ENCODE measurements at regions not wholly inside any gene's neighbourhood (a gene's known extent, or its start where the extent isn't known, plus 50 kb on each side); places are given as distances from the start of the nearest gene placed in this dataset.

GRCh38 chr16:17847234-17847795 is 376.6 kb upstream of the XYLT1 start:
- no peak overlapping the region for H3K4me3 ChIP-seq (ENCODE audit: low read length)
- whole genome bisulfite sequencing, result 88% methylated on average over 5 of the region's 6 CpGs
- no peak overlapping the region for H3K9ac ChIP-seq (ENCODE audit: low read depth, low read length)
- H3K27me3 ChIP-seq (ENCODE audit: insufficient read depth, low read length), result no peaks in the 10 kb centered on the region
- no peak overlapping the region for H3K27ac ChIP-seq (ENCODE audit: low read depth, low read length)
- H3K4me1 ChIP-seq (ENCODE audit: insufficient read depth, low read length), result no peaks in the 10 kb centered on the region
- no peaks in the 10 kb centered on the region for H3K36me3 ChIP-seq (ENCODE audit: insufficient read depth, low read length)
- no peaks in the 10 kb centered on the region for H3K9me3 ChIP-seq (ENCODE audit: insufficient read depth, low read depth, low read length)

- Histone ChIP-seq H3K36me3 (ENCODE audit: insufficient read depth, low read length) (no peaks in the 10 kb centered on the region), H3K27ac (ENCODE audit: low read depth, low read length) (no peak overlapping the region), H3K4me1 (ENCODE audit: insufficient read depth, low read length) (no peaks in the 10 kb centered on the region), H3K4me3 (ENCODE audit: low read length) (no peak overlapping the region), H3K9me3 (ENCODE audit: insufficient read depth, low read depth, low read length) (no peaks in the 10 kb centered on the region), H3K9ac (ENCODE audit: low read depth, low read length) (no peak overlapping the region), H3K27me3 (ENCODE audit: insufficient read depth, low read length) (no peaks in the 10 kb centered on the region)
- 94% methylated on average over 5 of the region's 6 CpGs for WGBS
Measured at GRCh38 chr16:17846030-17846429, 375.3 kb upstream of the XYLT1 start.

- Histone ChIP-seq H3K27ac (ENCODE audit: low read depth, low read length) (no peak overlapping the region), H3K9me3 (ENCODE audit: insufficient read depth, low read depth, low read length) (no peaks in the 10 kb centered on the region), H3K27me3 (ENCODE audit: insufficient read depth, low read length) (no peaks in the 10 kb centered on the region), H3K9ac (ENCODE audit: low read depth, low read length) (no peak overlapping the region), H3K4me1 (ENCODE audit: insufficient read depth, low read length) (peaks cover 10% of the 10 kb centered on the region), H3K4me3 (ENCODE audit: low read length) (no peak overlapping the region), H3K36me3 (ENCODE audit: insufficient read depth, low read length) (no peaks in the 10 kb centered on the region)
- 89% methylated on average over 10 of the region's 10 CpGs for WGBS
Measured at GRCh38 chr16:17845031-17845430, 374.3 kb upstream of the XYLT1 start.

GRCh38 chr16:17843905-17844304 is 373.1 kb upstream of the XYLT1 start:
- no peaks in the 10 kb centered on the region for H3K36me3 ChIP-seq (ENCODE audit: insufficient read depth, low read length)
- H3K9ac ChIP-seq (ENCODE audit: low read depth, low read length), result no peak overlapping the region
- H3K9me3 ChIP-seq (ENCODE audit: insufficient read depth, low read depth, low read length), result no peaks in the 10 kb centered on the region
- peaks cover 15% of the 10 kb centered on the region for H3K4me1 ChIP-seq (ENCODE audit: insufficient read depth, low read length)
- no peak overlapping the region for H3K27ac ChIP-seq (ENCODE audit: low read depth, low read length)
- H3K4me3 ChIP-seq (ENCODE audit: low read length), result no peak overlapping the region
- no peaks in the 10 kb centered on the region for H3K27me3 ChIP-seq (ENCODE audit: insufficient read depth, low read length)
- 95% methylated on average over 5 of the region's 6 CpGs for WGBS

- H3K27ac ChIP-seq (ENCODE audit: low read depth, low read length), result no peak overlapping the region
- H3K9ac ChIP-seq (ENCODE audit: low read depth, low read length), result no peak overlapping the region
- no peak overlapping the region for H3K4me3 ChIP-seq (ENCODE audit: low read length)
- no peaks in the 10 kb centered on the region for H3K9me3 ChIP-seq (ENCODE audit: insufficient read depth, low read depth, low read length)
- H3K4me1 ChIP-seq (ENCODE audit: insufficient read depth, low read length), result peaks cover 34% of the 10 kb centered on the region
- H3K36me3 ChIP-seq (ENCODE audit: insufficient read depth, low read length), result no peaks in the 10 kb centered on the region
- WGBS, result 90% methylated on average over 5 of the region's 5 CpGs
- H3K27me3 ChIP-seq (ENCODE audit: insufficient read depth, low read length), result no peaks in the 10 kb centered on the region
Measured at GRCh38 chr16:17839907-17840306, 369.1 kb upstream of the XYLT1 start.

GRCh38 chr16:17839272-17839671 is 368.5 kb upstream of the XYLT1 start:
- Histone ChIP-seq H3K36me3 (ENCODE audit: insufficient read depth, low read length) (no peaks in the 10 kb centered on the region), H3K4me1 (ENCODE audit: insufficient read depth, low read length) (peaks cover 34% of the 10 kb centered on the region), H3K9ac (ENCODE audit: low read depth, low read length) (no peak overlapping the region), H3K27me3 (ENCODE audit: insufficient read depth, low read length) (no peaks in the 10 kb centered on the region), H3K4me3 (ENCODE audit: low read length) (no peak overlapping the region), H3K9me3 (ENCODE audit: insufficient read depth, low read depth, low read length) (no peaks in the 10 kb centered on the region), H3K27ac (ENCODE audit: low read depth, low read length) (no peak overlapping the region)
- 90% methylated on average over 9 of the region's 9 CpGs for WGBS

GRCh38 chr16:17836868-17837602 is 366.3 kb upstream of the XYLT1 start:
- peaks cover 34% of the 10 kb centered on the region for H3K4me1 ChIP-seq (ENCODE audit: insufficient read depth, low read length)
- no peaks in the 10 kb centered on the region for H3K9me3 ChIP-seq (ENCODE audit: insufficient read depth, low read depth, low read length)
- H3K27me3 ChIP-seq (ENCODE audit: insufficient read depth, low read length), result no peaks in the 10 kb centered on the region
- peak overlapping the region; percentile 13; the same call in 1 of the 2 replicates for H3K9ac ChIP-seq (ENCODE audit: low read depth, low read length)
- H3K27ac ChIP-seq (ENCODE audit: low read depth, low read length), result peak overlapping the region; percentile 82
- no peak overlapping the region for H3K4me3 ChIP-seq (ENCODE audit: low read length)
- H3K36me3 ChIP-seq (ENCODE audit: insufficient read depth, low read length), result no peaks in the 10 kb centered on the region
- 38% methylated on average over 12 of the region's 12 CpGs for WGBS

GRCh38 chr16:17835118-17835876 is 364.5 kb upstream of the XYLT1 start:
- H3K36me3 ChIP-seq (ENCODE audit: insufficient read depth, low read length), result no peaks in the 10 kb centered on the region
- H3K4me3 ChIP-seq (ENCODE audit: low read length), result no peak overlapping the region
- H3K27me3 ChIP-seq (ENCODE audit: insufficient read depth, low read length), result no peaks in the 10 kb centered on the region
- H3K4me1 ChIP-seq (ENCODE audit: insufficient read depth, low read length), result peaks cover 27% of the 10 kb centered on the region
- 90% methylated on average over 4 of the region's 4 CpGs for WGBS
- H3K9me3 ChIP-seq (ENCODE audit: insufficient read depth, low read depth, low read length), result no peaks in the 10 kb centered on the region
- no peak overlapping the region for H3K9ac ChIP-seq (ENCODE audit: low read depth, low read length)
- no peak overlapping the region for H3K27ac ChIP-seq (ENCODE audit: low read depth, low read length)

GRCh38 chr16:17832738-17833137 is 362.0 kb upstream of the XYLT1 start:
- H3K27me3 ChIP-seq (ENCODE audit: insufficient read depth, low read length), result no peaks in the 10 kb centered on the region
- 100% methylated on average over 2 of the region's 2 CpGs for WGBS
- no peak overlapping the region for H3K9ac ChIP-seq (ENCODE audit: low read depth, low read length)
- H3K4me3 ChIP-seq (ENCODE audit: low read length), result no peak overlapping the region
- H3K27ac ChIP-seq (ENCODE audit: low read depth, low read length), result no peak overlapping the region
- no peaks in the 10 kb centered on the region for H3K9me3 ChIP-seq (ENCODE audit: insufficient read depth, low read depth, low read length)
- H3K4me1 ChIP-seq (ENCODE audit: insufficient read depth, low read length), result peaks cover 19% of the 10 kb centered on the region
- no peaks in the 10 kb centered on the region for H3K36me3 ChIP-seq (ENCODE audit: insufficient read depth, low read length)

- Histone ChIP-seq H3K4me1 (ENCODE audit: insufficient read depth, low read length) (peaks cover 11% of the 10 kb centered on the region), H3K9ac (ENCODE audit: low read depth, low read length) (no peak overlapping the region), H3K27me3 (ENCODE audit: insufficient read depth, low read length) (no peaks in the 10 kb centered on the region), H3K4me3 (ENCODE audit: low read length) (no peak overlapping the region), H3K9me3 (ENCODE audit: insufficient read depth, low read depth, low read length) (no peaks in the 10 kb centered on the region), H3K36me3 (ENCODE audit: insufficient read depth, low read length) (no peaks in the 10 kb centered on the region), H3K27ac (ENCODE audit: low read depth, low read length) (no peak overlapping the region)
- WGBS, result 89% methylated on average over 5 of the region's 5 CpGs
Measured at GRCh38 chr16:17831330-17831729, 360.6 kb upstream of the XYLT1 start.

- 93% methylated on average over 2 of the region's 2 CpGs for WGBS
Measured at GRCh38 chr16:17830651-17831050, 359.9 kb upstream of the XYLT1 start.

More at GRCh38 chr16:17830651-17831050, 359.9 kb upstream of the XYLT1 start:
- H3K36me3 ChIP-seq (ENCODE audit: insufficient read depth, low read length), result no peaks in the 10 kb centered on the region
- H3K4me3 ChIP-seq (ENCODE audit: low read length), result no peak overlapping the region
- H3K9ac ChIP-seq (ENCODE audit: low read depth, low read length), result no peak overlapping the region
- H3K27ac ChIP-seq (ENCODE audit: low read depth, low read length), result no peak overlapping the region
- H3K27me3 ChIP-seq (ENCODE audit: insufficient read depth, low read length), result no peaks in the 10 kb centered on the region
- H3K9me3 ChIP-seq (ENCODE audit: insufficient read depth, low read depth, low read length), result no peaks in the 10 kb centered on the region
- H3K4me1 ChIP-seq (ENCODE audit: insufficient read depth, low read length), result peaks cover 6% of the 10 kb centered on the region; the same call in 1 of the 2 replicates
